ENCODE measurements at regions not wholly inside any gene's neighbourhood (a gene's known extent, or its start where the extent isn't known, plus 50 kb on each side); places are given as distances from the start of the nearest gene placed in this dataset.

DNA sequence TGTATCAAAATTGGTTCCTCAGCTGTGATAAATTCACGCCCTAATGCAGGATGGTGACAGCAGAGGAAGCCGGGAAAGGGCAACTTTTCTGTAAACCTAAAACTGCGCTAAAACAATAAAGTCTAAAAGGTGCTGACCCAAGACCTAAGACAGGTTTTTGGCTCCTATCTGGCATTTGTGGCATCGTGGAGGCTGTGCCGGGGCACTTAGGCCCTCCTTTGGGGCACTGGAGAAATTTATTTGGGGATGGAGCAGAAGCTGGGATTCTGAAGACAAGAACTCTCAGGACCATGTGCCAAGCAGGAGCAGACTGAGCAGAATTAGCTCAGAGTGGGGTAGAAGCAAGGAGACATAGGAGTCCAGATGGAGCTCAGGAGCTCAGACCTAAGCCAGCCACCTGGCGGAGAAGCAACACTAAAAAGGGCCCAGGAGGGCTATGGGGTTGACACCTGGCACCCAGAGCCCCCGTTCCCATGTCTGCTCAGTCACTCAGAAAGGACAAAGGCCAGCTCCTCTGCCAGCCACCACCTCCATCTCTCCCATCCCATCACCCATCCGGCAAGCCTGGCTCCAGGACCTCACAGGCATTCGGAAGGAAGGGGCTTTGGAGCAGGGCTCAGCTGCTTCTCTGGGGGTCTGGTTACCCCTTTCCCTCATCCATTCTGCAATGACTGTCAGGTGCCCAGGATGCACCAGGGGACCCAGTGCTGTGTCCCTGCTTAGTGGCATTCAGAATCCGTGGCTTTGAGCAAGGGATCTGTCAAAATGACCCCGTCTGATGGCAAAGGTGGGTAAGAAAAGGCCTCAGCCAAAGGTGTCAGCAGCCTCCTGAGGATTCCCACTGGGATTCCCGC lies 347.7 kb downstream of the NPHP4 start:
- H3K4me1 ChIP-seq, result no peaks in the 10 kb centered on the region
- 79 to 92% (median 90%) methylated on average over 8 to 12 of the region's 12 CpGs for WGBS, 4 donors
- intact Hi-C loops (cut with DNase I), result no loop called here
- H3K27me3 ChIP-seq, result peaks cover 0 to 28% (median under 1%) of the 10 kb centered on the region in 9 donors
- no peak overlapping the region for H3K27ac ChIP-seq
- no peak for TF ChIP-seq POLR2A (IDR thresholded peaks at IDR 0.05)
- TF ChIP-seq, protein P1, sequence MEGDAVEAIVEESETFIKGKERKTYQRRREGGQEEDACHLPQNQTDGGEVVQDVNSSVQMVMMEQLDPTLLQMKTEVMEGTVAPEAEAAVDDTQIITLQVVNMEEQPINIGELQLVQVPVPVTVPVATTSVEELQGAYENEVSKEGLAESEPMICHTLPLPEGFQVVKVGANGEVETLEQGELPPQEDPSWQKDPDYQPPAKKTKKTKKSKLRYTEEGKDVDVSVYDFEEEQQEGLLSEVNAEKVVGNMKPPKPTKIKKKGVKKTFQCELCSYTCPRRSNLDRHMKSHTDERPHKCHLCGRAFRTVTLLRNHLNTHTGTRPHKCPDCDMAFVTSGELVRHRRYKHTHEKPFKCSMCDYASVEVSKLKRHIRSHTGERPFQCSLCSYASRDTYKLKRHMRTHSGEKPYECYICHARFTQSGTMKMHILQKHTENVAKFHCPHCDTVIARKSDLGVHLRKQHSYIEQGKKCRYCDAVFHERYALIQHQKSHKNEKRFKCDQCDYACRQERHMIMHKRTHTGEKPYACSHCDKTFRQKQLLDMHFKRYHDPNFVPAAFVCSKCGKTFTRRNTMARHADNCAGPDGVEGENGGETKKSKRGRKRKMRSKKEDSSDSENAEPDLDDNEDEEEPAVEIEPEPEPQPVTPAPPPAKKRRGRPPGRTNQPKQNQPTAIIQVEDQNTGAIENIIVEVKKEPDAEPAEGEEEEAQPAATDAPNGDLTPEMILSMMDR (IDR thresholded peaks at IDR 0.05), result no peak
- DNase-seq (no peak), ATAC-seq (no peak)
- no peak overlapping the region for H3K4me3 ChIP-seq
- H3K9me3 ChIP-seq, result peaks cover 0 to 13% (median 0%) of the 10 kb centered on the region in 12 donors
- H3K36me3 ChIP-seq, result no peaks in the 10 kb centered on the region

DNA sequence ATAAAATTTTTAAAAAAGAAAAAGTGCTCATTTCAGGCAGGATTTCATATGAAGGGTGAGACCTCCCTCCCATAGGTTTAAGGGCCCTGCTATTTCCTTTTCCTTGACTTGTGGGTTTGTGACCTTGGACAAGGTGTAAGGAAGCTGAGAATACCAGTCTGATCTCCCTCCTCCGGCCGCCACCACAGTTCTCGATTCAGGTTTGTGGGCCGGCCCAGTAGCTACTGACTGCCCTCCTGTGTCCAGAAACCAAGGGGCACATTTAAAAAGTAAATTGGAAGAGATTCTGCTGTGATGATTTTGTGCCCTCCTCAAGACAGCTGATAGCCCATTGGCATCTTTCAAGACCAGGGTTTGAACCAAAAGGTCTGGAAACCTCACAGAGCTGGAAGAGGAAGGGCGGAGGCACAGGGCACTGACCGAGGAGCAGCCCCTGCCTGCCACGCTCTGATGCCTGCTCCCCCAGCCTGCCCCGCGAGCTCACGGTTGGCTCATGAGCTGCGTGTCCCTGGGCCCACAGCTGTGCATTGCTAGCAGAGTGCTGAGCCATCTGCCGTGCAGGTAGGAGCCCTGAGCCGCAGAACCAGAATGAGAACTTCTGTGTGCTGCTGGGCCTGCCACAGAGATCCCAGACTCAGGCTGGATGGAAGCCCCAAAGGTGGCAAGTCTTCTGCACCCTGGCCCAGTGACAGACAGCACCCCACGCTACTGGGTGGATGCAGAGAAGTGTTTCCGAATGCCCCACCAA lies 348.7 kb downstream of the NPHP4 start:
- no peak for DNase-seq
- Histone ChIP-seq H3K36me3 (no peaks in the 10 kb centered on the region), H3K4me1 (no peaks in the 10 kb centered on the region), H3K9me3 (peaks cover 0 to 13% (median 0%) of the 10 kb centered on the region in 12 donors), H3K27me3 (peaks cover 0 to 34% (median 0%) of the 10 kb centered on the region in 9 donors), H3K27ac (no peak overlapping the region), H3K4me3 (no peak overlapping the region)
- ATAC-seq, result no peak
- TF ChIP-seq POLR2A (IDR thresholded peaks at IDR 0.05), result no peak
- TF ChIP-seq, protein P1 (IDR thresholded peaks at IDR 0.05), result no peak
- WGBS, 4 donors, result 73 to 78% (median 76%) methylated on average over 12 to 15 of the region's 15 CpGs
- intact Hi-C loops (cut with DNase I), result no loop called here

DNA sequence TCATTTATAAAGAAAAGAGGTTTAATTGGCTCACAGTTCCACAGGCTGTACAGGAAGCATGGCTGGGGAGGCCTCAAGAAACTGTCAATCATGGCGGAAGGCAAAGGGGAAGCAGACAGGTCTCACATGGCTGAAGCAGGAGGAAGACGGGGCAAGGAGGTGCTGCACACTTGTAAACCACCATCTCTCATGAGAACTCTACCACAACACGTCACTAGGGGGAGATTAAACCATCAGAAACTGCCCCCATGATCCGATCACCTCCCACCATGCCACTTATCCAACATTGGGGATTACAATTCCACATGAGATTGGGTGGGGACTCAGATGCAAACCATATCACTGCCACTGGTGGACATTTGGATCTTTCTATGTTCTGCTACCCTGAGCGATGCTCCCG lies 351.4 kb downstream of the NPHP4 start:
- DNase-seq (no peak), ATAC-seq (no peak)
- no peaks in the 10 kb centered on the region for H3K4me1 ChIP-seq
- peaks cover 0 to 11% (median 0%) of the 10 kb centered on the region in 12 donors for H3K9me3 ChIP-seq
- no peak overlapping the region for H3K27ac ChIP-seq
- H3K27me3 ChIP-seq, result peaks cover 0 to 54% (median 0%) of the 10 kb centered on the region in 9 donors
- TF ChIP-seq, protein P1 (IDR thresholded peaks at IDR 0.05), result no peak
- TF ChIP-seq POLR2A (IDR thresholded peaks at IDR 0.05), result no peak
- no peak overlapping the region for H3K4me3 ChIP-seq
- H3K36me3 ChIP-seq, result no peaks in the 10 kb centered on the region
- intact Hi-C loops (cut with DNase I), result no loop called here
- WGBS, 4 donors, result 53 to 70% (median 64%) methylated on average over 6 of the region's 6 CpGs

DNA sequence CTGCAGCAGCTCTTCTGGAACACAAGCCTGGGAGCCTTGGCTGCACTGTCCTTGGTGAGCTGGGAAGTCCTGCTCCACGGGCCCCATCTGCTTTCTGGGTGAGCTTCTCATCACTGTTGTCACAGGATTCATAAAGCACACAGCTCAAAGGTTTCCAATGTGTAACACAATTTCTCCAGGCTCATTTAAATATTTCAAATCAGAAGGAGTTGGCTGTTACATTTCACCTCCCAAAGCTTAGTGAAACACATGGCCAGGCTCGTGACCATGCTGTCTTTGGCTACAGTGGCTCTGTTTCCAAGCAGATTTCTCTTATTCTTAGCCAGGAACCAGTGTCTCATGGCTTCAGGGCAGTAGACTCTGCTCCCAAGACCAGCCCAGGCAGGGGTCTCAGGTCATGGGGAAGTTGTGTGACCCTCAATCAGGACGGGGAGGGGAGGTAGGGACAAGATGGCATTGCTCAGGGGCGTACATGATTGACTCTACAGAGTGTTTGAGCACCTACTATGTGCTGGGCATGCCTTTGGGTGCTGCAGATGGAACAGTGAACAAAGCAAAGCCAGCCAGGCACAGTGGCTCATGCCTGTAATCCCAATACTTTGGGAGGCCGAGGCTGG lies 353.0 kb downstream of the NPHP4 start:
- H3K27me3 ChIP-seq, result peaks cover 0 to 52% (median 0%) of the 10 kb centered on the region in 9 donors
- intact Hi-C loops (cut with DNase I), result loop anchor here in 5 of 10 donors (5.0 kb wide), 2 partner anchors 103 to 108 kb away; no protein-coding TSS in a partner anchor
- TF ChIP-seq, protein P1 (IDR thresholded peaks at IDR 0.05), result no peak
- TF ChIP-seq POLR2A (IDR thresholded peaks at IDR 0.05), result no peak

More for the DNA sequence above, 353.0 kb downstream of the NPHP4 start:
- ATAC-seq (no peak), DNase-seq (no peak)
- Histone ChIP-seq H3K27ac (no peak overlapping the region), H3K9me3 (peaks cover 0 to 5% (median 0%) of the 10 kb centered on the region in 12 donors), H3K4me3 (no peak overlapping the region), H3K36me3 (no peaks in the 10 kb centered on the region), H3K4me1 (no peaks in the 10 kb centered on the region)
- 54 to 79% (median 70%) methylated on average over 5 of the region's 5 CpGs for WGBS, 4 donors

All from heart left ventricle (tissue), 16 donors.